Gastrocnemius medialis (tissue), 4 donors: ENCODE measurements at regions not wholly inside any gene's neighbourhood (a gene's known extent, or its start where the extent isn't known, plus 50 kb on each side); places are given as distances from the start of the nearest gene placed in this dataset.

Experiments used
- ATAC-seq, 2 donors: fragments of 150-250 bp; one replicate each; pipeline ENCODE4 v1.9.1; 2016
- DNase-seq, 2 donors: peaks; one replicate each; pipeline ENCODE4 v3.0.0-alpha.2; 2019
- H3K27ac ChIP-seq, 4 donors: fragments of 200-600 bp; sonication (generic); 1 replicate in 1 of 4; 2 replicates in 3 of 4; pipeline ENCODE4 v1.5.1; 2016 to 2018; ENCODE audit warnings: mild to moderate bottlenecking in 2 of 4, moderate library complexity in 1 of 4
- H3K27me3 ChIP-seq, 3 donors: fragments of 200-600 bp; sonication (generic) in 2 of 3; 1 replicate in 1 of 3; 2 replicates in 2 of 3; pipeline versions ENCODE4 v1.5.1 to v1.6.0; 2016 to 2019; ENCODE audit warnings: mild to moderate bottlenecking in 1 of 3, moderate library complexity in 1 of 3
- H3K36me3 ChIP-seq, 2 donors: fragments of 200-600 bp; sonication (generic) in 1 of 2; one replicate each; pipeline ENCODE4 v1.5.1; 2017 to 2018
- H3K4me1 ChIP-seq, 2 donors: fragments of 200-600 bp; sonication (generic) in 1 of 2; one replicate each; pipeline ENCODE4 v1.5.1; 2016 to 2017; ENCODE audit warnings: mild to moderate bottlenecking in 2 of 2
- H3K4me3 ChIP-seq, 4 donors: fragments of 200-600 bp; sonication (generic) in 3 of 4; 1 replicate in 1 of 4; 2 replicates in 3 of 4; pipeline ENCODE4 v1.5.1; 2016 to 2019; ENCODE audit warnings: mild to moderate bottlenecking in 2 of 4
- H3K9me3 ChIP-seq, 3 donors: fragments of 200-600 bp; sonication (generic) in 2 of 3; 1 replicate in 1 of 3; 2 replicates in 2 of 3; pipeline ENCODE4 v1.5.1; 2016 to 2019
- CTCF ChIP-seq, 5 experiments: fragments of 450-650 bp in 3 of 5; fragments of 200-600 bp in 2 of 5; sonication (generic) in 2 of 5; IDR thresholded peaks in 4 of 5; conservative IDR thresholded peaks in 1 of 5; 1 replicate in 4 of 5; 2 replicates in 1 of 5; pipeline ENCODE4 v1.5.1; 2016 to 2019; ENCODE audit warnings: antibody characterized with exemption in 5 of 5, mild to moderate bottlenecking in 3 of 5, moderate library complexity in 3 of 5
- POLR2A ChIP-seq, 2 donors: fragments of 450-650 bp; IDR thresholded peaks; one replicate each; pipeline ENCODE4 v1.6.1; 2017; ENCODE audit warnings: antibody characterized with exemption in 2 of 2, mild to moderate bottlenecking in 2 of 2, moderate library complexity in 2 of 2
- in situ Hi-C, 4 donors: fragments of 200-750 bp; cut with MboI; loops; one replicate each; pipeline versions ENCODE4 v1.15.0 to v1.8.0; 2017; ENCODE audit warnings: low sequenced_read_pairs in 4 of 4
- intact Hi-C: fragments of 100-400 bp; cut with DNase I; formaldehyde crosslinking; loops from one replicate; pipeline ENCODE4 v1.15.1; 2023; ENCODE audit warnings: low total_unique reads

DNA sequence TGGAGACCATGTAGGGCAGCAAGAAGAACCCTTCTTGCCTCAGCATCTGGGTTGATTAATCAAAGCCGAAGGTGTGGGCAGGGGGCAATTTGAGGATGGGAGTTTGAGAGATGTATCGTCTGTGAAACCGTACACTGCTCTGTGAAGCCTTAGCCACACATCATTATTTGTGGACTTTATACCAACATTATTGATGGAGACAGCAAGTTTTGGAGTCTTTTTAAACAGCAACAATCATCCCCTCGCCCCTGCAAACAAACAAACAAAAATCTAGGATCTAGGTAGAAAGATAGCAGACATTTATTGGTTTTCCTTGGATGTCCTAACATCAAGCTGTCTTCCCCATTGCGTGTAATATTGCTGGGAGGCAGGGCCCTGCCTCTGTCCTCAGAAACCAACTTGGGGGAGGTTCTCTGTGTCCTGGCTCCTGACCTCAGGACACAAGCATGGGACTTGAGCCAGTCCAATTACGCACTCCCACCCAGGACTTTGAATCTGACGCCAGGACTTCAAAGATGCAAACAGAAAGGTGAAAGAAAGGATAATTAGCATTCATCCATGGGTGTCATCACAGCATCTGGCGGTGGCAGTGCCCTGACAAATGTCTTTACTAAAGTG is 61.6 kb upstream of the PLET1 start:
- ATAC-seq (no peak), DNase-seq (no peak)
- no peaks in the 10 kb centered on the region for H3K27me3 ChIP-seq
- H3K4me3 ChIP-seq, result no peak overlapping the region
- H3K9me3 ChIP-seq, result no peaks in the 10 kb centered on the region
- intact Hi-C loops (no loop called here), in situ Hi-C loops (no loop called here)
- TF ChIP-seq CTCF (IDR thresholded peaks at IDR 0.05 in 4 of 5, conservative IDR thresholded peaks at IDR 0.05 in 1 of 5), result no peak
- TF ChIP-seq POLR2A (IDR thresholded peaks at IDR 0.05), result no peak
- no peaks in the 10 kb centered on the region for H3K36me3 ChIP-seq
- no peak overlapping the region for H3K27ac ChIP-seq
- peaks cover 21 to 29% of the 10 kb centered on the region in 2 donors for H3K4me1 ChIP-seq

GRCh38 chr11:112334381-112334780 is 73.7 kb upstream of the PLET1 start:
- no peak overlapping the region for H3K4me3 ChIP-seq
- H3K27ac ChIP-seq, result no peak overlapping the region
- H3K9me3 ChIP-seq, result no peaks in the 10 kb centered on the region
- TF ChIP-seq CTCF (IDR thresholded peaks at IDR 0.05 in 4 of 5, conservative IDR thresholded peaks at IDR 0.05 in 1 of 5) (no peak), POLR2A (IDR thresholded peaks at IDR 0.05) (no peak)
- H3K4me1 ChIP-seq, result no peaks in the 10 kb centered on the region
- intact Hi-C loops, result no loop called here
- in situ Hi-C loops, result no loop called here
- DNase-seq (no peak), ATAC-seq (no peak)
- H3K36me3 ChIP-seq, result no peaks in the 10 kb centered on the region
- H3K27me3 ChIP-seq, result no peaks in the 10 kb centered on the region

DNA sequence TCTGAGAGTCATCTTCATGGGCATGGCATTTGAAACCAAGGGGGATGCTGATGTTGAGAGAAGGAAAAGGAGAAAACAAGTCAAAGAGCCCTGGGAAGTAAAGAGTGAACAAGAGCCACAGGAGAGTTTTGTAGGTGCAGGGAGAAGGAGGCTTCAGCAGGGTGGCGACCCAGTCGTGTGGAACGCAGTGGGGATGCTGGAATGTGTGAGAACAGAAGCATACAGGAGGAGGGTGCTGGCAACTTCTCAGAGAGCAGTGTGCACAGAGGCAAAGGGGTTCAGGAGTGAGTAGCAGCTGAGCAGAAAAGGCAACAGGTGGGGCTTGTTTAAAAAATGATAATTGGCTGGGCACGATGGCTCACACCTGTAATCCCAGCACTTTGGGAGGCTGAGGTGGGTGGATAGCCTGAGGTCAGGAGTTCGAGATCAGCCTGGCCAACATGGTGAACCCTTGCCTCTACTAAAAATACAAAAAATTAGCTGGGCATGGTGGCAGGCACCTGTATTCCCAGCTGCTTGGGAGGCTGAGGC is 75.8 kb upstream of the PLET1 start:
- no peak for TF ChIP-seq CTCF (IDR thresholded peaks at IDR 0.05 in 4 of 5, conservative IDR thresholded peaks at IDR 0.05 in 1 of 5)
- TF ChIP-seq POLR2A (IDR thresholded peaks at IDR 0.05), result no peak
- ATAC-seq (no peak), DNase-seq (no peak)
- H3K4me3 ChIP-seq, result no peak overlapping the region
- intact Hi-C loops (no loop called here), in situ Hi-C loops (no loop called here)
- no peaks in the 10 kb centered on the region for H3K36me3 ChIP-seq
- no peak overlapping the region for H3K27ac ChIP-seq
- no peaks in the 10 kb centered on the region for H3K9me3 ChIP-seq
- H3K4me1 ChIP-seq, result no peaks in the 10 kb centered on the region
- no peaks in the 10 kb centered on the region for H3K27me3 ChIP-seq

GRCh38 chr11:112339566-112339965 is 78.9 kb upstream of the PLET1 start:
- intact Hi-C loops (no loop called here), in situ Hi-C loops (no loop called here)
- Histone ChIP-seq H3K27me3 (no peaks in the 10 kb centered on the region), H3K36me3 (no peaks in the 10 kb centered on the region), H3K27ac (no peak overlapping the region), H3K9me3 (no peaks in the 10 kb centered on the region), H3K4me3 (no peak overlapping the region), H3K4me1 (peaks cover 16 to 17% of the 10 kb centered on the region in 2 donors)
- ATAC-seq (no peak), DNase-seq (no peak)
- TF ChIP-seq CTCF (IDR thresholded peaks at IDR 0.05 in 4 of 5, conservative IDR thresholded peaks at IDR 0.05 in 1 of 5) (no peak), POLR2A (IDR thresholded peaks at IDR 0.05) (no peak)
